HL-60 (cell line): ENCODE measurements at regions not wholly inside any gene's neighbourhood (a gene's known extent, or its start where the extent isn't known, plus 50 kb on each side); places are given as distances from the start of the nearest gene placed in this dataset.

Experiments
- DNase-seq, 2 experiments: peaks; one replicate each; pipeline ENCODE4 v3.0.0-alpha.2; 2010 to 2020; ENCODE audit warnings: low read depth in 1 of 2, low spot score in 1 of 2
- H3K27ac ChIP-seq: fragments of 250-450 bp; sonication (Bioruptor Pico); replicated peaks from 2 replicates; pipeline ENCODE4 v1.5.1; 2020; ENCODE audit warnings: mild to moderate bottlenecking, moderate library complexity
- H3K27me3 ChIP-seq: fragments of 250-450 bp; sonication (Bioruptor Pico); 2 replicates; pipeline ENCODE4 v1.5.1; 2021; ENCODE audit warnings: mild to moderate bottlenecking, moderate library complexity; ENCODE audit not compliant: insufficient read depth, poor library complexity, severe bottlenecking
- H3K4me3 ChIP-seq: replicated peaks from 2 replicates; pipeline ENCODE4 v1.5.1; 2011; ENCODE audit warnings: mild to moderate bottlenecking, control low read depth, low read length; ENCODE audit not compliant: insufficient read depth
- CTCF ChIP-seq: IDR thresholded peaks from one replicate; pipeline ENCODE4 v1.5.1; 2011; ENCODE audit warnings: low read length, control low read depth, inconsistent platforms; ENCODE audit not compliant: insufficient read depth
- GABPA ChIP-seq: IDR thresholded peaks from 2 replicates; pipeline ENCODE4 v1.6.1; 2012; ENCODE audit warnings: low read depth
- POLR2AphosphoS5 ChIP-seq: IDR thresholded peaks from 2 replicates; pipeline ENCODE4 v1.6.1; 2012; ENCODE audit warnings: low read depth
- REST ChIP-seq: IDR thresholded peaks from 2 replicates; pipeline ENCODE4 v1.6.1; 2012; ENCODE audit warnings: low read depth; ENCODE audit not compliant: insufficient replicate concordance
- SPI1 ChIP-seq: IDR thresholded peaks from 2 replicates; pipeline ENCODE4 v1.6.1; 2012; ENCODE audit warnings: low read depth, mild to moderate bottlenecking, borderline replicate concordance

- no peak overlapping the region for H3K4me3 ChIP-seq
- no peak for TF ChIP-seq POLR2AphosphoS5
- TF ChIP-seq REST: no peak
- TF ChIP-seq SPI1: no peak
- TF ChIP-seq GABPA: no peak
- no peak for TF ChIP-seq CTCF
- DNase-seq: no peak
- H3K27me3 ChIP-seq: peaks cover 2% of the 10 kb centered on the region
- no peak overlapping the region for H3K27ac ChIP-seq
Observed at GRCh38 chr10:44818701-44819127, 92.4 kb upstream of the TMEM72 start.

- TF ChIP-seq REST (no peak), SPI1 (no peak), POLR2AphosphoS5 (no peak), GABPA (no peak), CTCF (no peak)
- Histone ChIP-seq H3K4me3 (no peak overlapping the region), H3K27me3 (no peaks in the 10 kb centered on the region), H3K27ac (no peak overlapping the region)
- DNase-seq: no peak
Observed at GRCh38 chr10:44820094-44820493, 91.0 kb upstream of the TMEM72 start.

- Histone ChIP-seq H3K27ac (no peak overlapping the region), H3K27me3 (no peaks in the 10 kb centered on the region), H3K4me3 (no peak overlapping the region)
- DNase-seq: no peak
- TF ChIP-seq CTCF (no peak), REST (no peak), POLR2AphosphoS5 (no peak), GABPA (no peak), SPI1 (no peak)
Observed at GRCh38 chr10:44821290-44821689, 89.8 kb upstream of the TMEM72 start.
